OCI-LY1 (cell line): ENCODE measurements at regions not wholly inside any gene's neighbourhood (a gene's known extent, or its start where the extent isn't known, plus 50 kb on each side); places are given as distances from the start of the nearest gene placed in this dataset.

Experiments
- CTCF ChIP-seq: fragments of 200-600 bp; sonication (generic), shearing (Covaris generic); IDR thresholded peaks from 2 replicates; pipeline ENCODE4 v1.5.1; 2017; ENCODE audit warnings: mild to moderate bottlenecking, antibody characterized with exemption, low read length, moderate library complexity, mixed read lengths
- EZH2 ChIP-seq: fragments of 200-600 bp; sonication (generic), shearing (Covaris generic); IDR thresholded peaks from 2 replicates; pipeline ENCODE4 v1.8.0; 2017; ENCODE audit warnings: borderline replicate concordance, mixed run types, mild to moderate bottlenecking, antibody characterized with exemption, low read length, moderate library complexity, mixed read lengths

GRCh38 chr10:105800641-105801040 is 1159.6 kb downstream of the SORCS3 start:
- TF ChIP-seq CTCF: no peak
- no peak for TF ChIP-seq EZH2
